ENCODE measurements at regions not wholly inside any gene's neighbourhood (a gene's known extent, or its start where the extent isn't known, plus 50 kb on each side); places are given as distances from the start of the nearest gene placed in this dataset.

- BruUV-seq (replicated peaks), result no TSS peak
- TF ChIP-seq ZNF584 (CRISPR knock-in tag; IDR thresholded peaks at IDR 0.05; ENCODE audit: low read depth), result no peak
- TF ChIP-seq ZNF75A (CRISPR knock-in tag; IDR thresholded peaks at IDR 0.05), result no peak
- no peak for TF ChIP-seq TGIF2 (CRISPR knock-in tag; IDR thresholded peaks at IDR 0.05)
- TF ChIP-seq BRD9 (IDR thresholded peaks at IDR 0.05; ENCODE audit: low read depth, partially characterized antibody), result no peak
- TF ChIP-seq ZNF766 (CRISPR knock-in tag; conservative IDR thresholded peaks at IDR 0.05), result no peak
- TF ChIP-seq ESRRA (IDR thresholded peaks at IDR 0.05; ENCODE audit: borderline replicate concordance, low read depth), result no peak
- TF ChIP-seq GABPB1 (CRISPR knock-in tag; IDR thresholded peaks at IDR 0.05), result no peak
- TF ChIP-seq, protein P1, sequence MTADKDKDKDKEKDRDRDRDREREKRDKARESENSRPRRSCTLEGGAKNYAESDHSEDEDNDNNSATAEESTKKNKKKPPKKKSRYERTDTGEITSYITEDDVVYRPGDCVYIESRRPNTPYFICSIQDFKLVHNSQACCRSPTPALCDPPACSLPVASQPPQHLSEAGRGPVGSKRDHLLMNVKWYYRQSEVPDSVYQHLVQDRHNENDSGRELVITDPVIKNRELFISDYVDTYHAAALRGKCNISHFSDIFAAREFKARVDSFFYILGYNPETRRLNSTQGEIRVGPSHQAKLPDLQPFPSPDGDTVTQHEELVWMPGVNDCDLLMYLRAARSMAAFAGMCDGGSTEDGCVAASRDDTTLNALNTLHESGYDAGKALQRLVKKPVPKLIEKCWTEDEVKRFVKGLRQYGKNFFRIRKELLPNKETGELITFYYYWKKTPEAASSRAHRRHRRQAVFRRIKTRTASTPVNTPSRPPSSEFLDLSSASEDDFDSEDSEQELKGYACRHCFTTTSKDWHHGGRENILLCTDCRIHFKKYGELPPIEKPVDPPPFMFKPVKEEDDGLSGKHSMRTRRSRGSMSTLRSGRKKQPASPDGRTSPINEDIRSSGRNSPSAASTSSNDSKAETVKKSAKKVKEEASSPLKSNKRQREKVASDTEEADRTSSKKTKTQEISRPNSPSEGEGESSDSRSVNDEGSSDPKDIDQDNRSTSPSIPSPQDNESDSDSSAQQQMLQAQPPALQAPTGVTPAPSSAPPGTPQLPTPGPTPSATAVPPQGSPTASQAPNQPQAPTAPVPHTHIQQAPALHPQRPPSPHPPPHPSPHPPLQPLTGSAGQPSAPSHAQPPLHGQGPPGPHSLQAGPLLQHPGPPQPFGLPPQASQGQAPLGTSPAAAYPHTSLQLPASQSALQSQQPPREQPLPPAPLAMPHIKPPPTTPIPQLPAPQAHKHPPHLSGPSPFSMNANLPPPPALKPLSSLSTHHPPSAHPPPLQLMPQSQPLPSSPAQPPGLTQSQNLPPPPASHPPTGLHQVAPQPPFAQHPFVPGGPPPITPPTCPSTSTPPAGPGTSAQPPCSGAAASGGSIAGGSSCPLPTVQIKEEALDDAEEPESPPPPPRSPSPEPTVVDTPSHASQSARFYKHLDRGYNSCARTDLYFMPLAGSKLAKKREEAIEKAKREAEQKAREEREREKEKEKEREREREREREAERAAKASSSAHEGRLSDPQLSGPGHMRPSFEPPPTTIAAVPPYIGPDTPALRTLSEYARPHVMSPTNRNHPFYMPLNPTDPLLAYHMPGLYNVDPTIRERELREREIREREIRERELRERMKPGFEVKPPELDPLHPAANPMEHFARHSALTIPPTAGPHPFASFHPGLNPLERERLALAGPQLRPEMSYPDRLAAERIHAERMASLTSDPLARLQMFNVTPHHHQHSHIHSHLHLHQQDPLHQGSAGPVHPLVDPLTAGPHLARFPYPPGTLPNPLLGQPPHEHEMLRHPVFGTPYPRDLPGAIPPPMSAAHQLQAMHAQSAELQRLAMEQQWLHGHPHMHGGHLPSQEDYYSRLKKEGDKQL (CRISPR knock-in tag; IDR thresholded peaks at IDR 0.05; ENCODE audit: borderline replicate concordance), result no peak
- TF ChIP-seq ZNF239 (CRISPR knock-in tag; IDR thresholded peaks at IDR 0.05), result no peak
- no peak for TF ChIP-seq SRSF7 (optimal IDR thresholded peaks at IDR 0.05; ENCODE audit: low read depth, low read length)
- Histone ChIP-seq H3K4me2 (ENCODE audit: insufficient read depth, low read length) (no peak overlapping the region), H3K4me3 (no peak overlapping the region), H3K36me3 (ENCODE audit: control insufficient read depth, insufficient read depth, low read length) (no peaks in the 10 kb centered on the region), H4K20me1 (replicated peaks; ENCODE audit: control insufficient read depth, insufficient read depth, low read length) (no peaks in the 10 kb centered on the region), H3K9ac (ENCODE audit: insufficient read depth in 1 of 2, low read depth in 2 of 2, low read length in 2 of 2) (no peak overlapping the region), H3K9me1 (ENCODE audit: control insufficient read depth, insufficient read depth, low read length) (no peaks in the 10 kb centered on the region), H2AFZ (ENCODE audit: low read depth, low read length) (no peak overlapping the region), H3K9me3 (replicated peaks; ENCODE audit: control insufficient read depth, insufficient read depth, low read depth, low read length) (no peaks in the 10 kb centered on the region), H3K79me2 (ENCODE audit: control insufficient read depth, insufficient read depth, low read length) (no peaks in the 10 kb centered on the region), H3K4me1 (replicated peaks in 1 of 2; ENCODE audit: control insufficient read depth in 2 of 2, insufficient read depth in 2 of 2, low read length in 2 of 2) (no peaks in the 10 kb centered on the region), H3K27me3 (ENCODE audit: control insufficient read depth in 2 of 2, insufficient read depth in 2 of 2, low read length in 2 of 2) (no peaks in the 10 kb centered on the region; a peak in 2 of 5 replicates), H3K27ac (ENCODE audit: extremely low read depth, low read depth, low read length) (no peak overlapping the region)
- in situ Hi-C loops (cut with MboI), result no loop called here
- ATAC-seq, result no peak
- CTCF ChIA-PET (ENCODE audit: low intra/inter-chr PET ratio), result no interaction called here
- intact Hi-C loops (cut with micrococcal nuclease), result no loop called here
- 3% methylated on average over 4 of the region's 6 CpGs for WGBS (ENCODE audit: insufficient coverage, low coverage, missing lambda C conversion rate)
- no peak for DNase-seq (ENCODE audit: extremely low read depth in 1 of 4, low spot score in 3 of 4)
- POLR2A ChIA-PET, result no interaction called here
- no peak for FAIRE-seq
These were observed 96.0 kb downstream of the GTPBP8 start for GRCh38 chr3:113086560-113087461.

All from K562 (cell line).